ENCODE measurements at regions not wholly inside any gene's neighbourhood (a gene's known extent, or its start where the extent isn't known, plus 50 kb on each side); places are given as distances from the start of the nearest gene placed in this dataset.

GRCh38 chr10:78150756-78151155 lies 117.1 kb downstream of the RPS24 start:
- TF ChIP-seq YY1 (IDR thresholded peaks at IDR 0.05; ENCODE audit: insufficient read depth, insufficient read length) (no peak), ZNF274 (IDR thresholded peaks at IDR 0.05; ENCODE audit: low read depth, low read length) (no peak)
